ENCODE measurements at regions not wholly inside any gene's neighbourhood (a gene's known extent, or its start where the extent isn't known, plus 50 kb on each side); places are given as distances from the start of the nearest gene placed in this dataset.

DNA sequence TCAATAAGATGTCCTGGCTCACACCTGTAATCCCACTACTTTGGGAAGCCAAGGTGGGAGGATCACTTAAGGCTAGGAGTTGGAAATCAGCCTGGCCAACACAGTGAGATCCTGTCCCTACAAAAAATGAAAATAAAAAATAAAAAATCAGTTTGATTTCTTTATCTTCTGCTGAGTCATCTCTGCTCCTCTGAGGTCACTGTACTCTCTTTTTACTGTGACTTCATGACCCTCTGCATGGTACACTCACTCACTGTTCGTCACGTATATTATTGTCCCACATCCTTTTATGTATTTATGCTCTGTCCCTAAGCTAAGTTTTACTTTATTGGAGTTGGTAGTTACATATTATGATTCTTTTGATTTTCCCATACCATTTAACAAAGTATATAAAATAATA is 333.3 kb downstream of the PCDH7 start:
- H3K9me3 Mint-ChIP-seq (ENCODE audit: unreplicated experiment): no peaks in the 10 kb centered on the region
- no peak overlapping the region for H3K4me3 Mint-ChIP-seq (ENCODE audit: unreplicated experiment)
- no peak for DNase-seq (ENCODE audit: unreplicated experiment)
- H3K36me3 Mint-ChIP-seq (ENCODE audit: insufficient read depth, unreplicated experiment): no peaks in the 10 kb centered on the region
- no peaks in the 10 kb centered on the region for H3K4me1 Mint-ChIP-seq (ENCODE audit: insufficient read depth, unreplicated experiment)
- no peaks in the 10 kb centered on the region for H3K27me3 Mint-ChIP-seq (ENCODE audit: insufficient read depth, unreplicated experiment)
- ChIA-PET CTCF (interaction anchor here (0.7 to 2.4 kb wide), 2 partner anchors 8 to 290 kb away, joined by 4 to 10 read pairs; no protein-coding TSS in a partner anchor), POLR2A (no interaction called here)
- no TSS peak for BruUV-seq (replicated peaks)
- H3K27ac Mint-ChIP-seq (ENCODE audit: low read depth, unreplicated experiment): no peak overlapping the region
- intact Hi-C loops (cut with micrococcal nuclease): no loop called here
- TF ChIP-seq, protein P1, sequence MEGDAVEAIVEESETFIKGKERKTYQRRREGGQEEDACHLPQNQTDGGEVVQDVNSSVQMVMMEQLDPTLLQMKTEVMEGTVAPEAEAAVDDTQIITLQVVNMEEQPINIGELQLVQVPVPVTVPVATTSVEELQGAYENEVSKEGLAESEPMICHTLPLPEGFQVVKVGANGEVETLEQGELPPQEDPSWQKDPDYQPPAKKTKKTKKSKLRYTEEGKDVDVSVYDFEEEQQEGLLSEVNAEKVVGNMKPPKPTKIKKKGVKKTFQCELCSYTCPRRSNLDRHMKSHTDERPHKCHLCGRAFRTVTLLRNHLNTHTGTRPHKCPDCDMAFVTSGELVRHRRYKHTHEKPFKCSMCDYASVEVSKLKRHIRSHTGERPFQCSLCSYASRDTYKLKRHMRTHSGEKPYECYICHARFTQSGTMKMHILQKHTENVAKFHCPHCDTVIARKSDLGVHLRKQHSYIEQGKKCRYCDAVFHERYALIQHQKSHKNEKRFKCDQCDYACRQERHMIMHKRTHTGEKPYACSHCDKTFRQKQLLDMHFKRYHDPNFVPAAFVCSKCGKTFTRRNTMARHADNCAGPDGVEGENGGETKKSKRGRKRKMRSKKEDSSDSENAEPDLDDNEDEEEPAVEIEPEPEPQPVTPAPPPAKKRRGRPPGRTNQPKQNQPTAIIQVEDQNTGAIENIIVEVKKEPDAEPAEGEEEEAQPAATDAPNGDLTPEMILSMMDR (IDR thresholded peaks at IDR 0.05; ENCODE audit: unreplicated experiment): no peak

DNA sequence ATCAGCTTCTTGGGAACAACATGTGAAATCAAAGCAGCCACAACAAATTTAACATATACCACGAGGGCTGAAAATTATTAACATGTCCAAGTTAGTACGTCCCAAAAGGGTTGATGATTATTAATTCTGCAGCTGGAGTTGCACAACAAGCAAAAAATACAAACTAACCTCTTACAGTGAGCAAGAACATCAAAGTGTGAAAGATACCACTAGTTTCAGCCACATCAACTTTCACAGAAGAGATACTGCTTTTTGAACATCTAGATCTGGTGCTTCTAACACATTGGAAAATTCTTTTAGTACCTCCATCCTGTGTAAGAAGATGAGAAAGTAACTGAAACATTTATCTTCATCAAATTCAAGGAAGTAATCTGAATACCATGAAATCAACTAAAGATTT is 334.1 kb downstream of the PCDH7 start:
- no peak overlapping the region for H3K27ac Mint-ChIP-seq (ENCODE audit: low read depth, unreplicated experiment)
- ChIA-PET POLR2A (no interaction called here), CTCF (interaction anchor here (0.6 to 2.4 kb wide), 2 partner anchors 9 to 285 kb away, joined by 3 to 10 read pairs; no protein-coding TSS in a partner anchor)
- no peaks in the 10 kb centered on the region for H3K9me3 Mint-ChIP-seq (ENCODE audit: unreplicated experiment)
- no peak for DNase-seq (ENCODE audit: unreplicated experiment)
- no TSS peak for BruUV-seq (replicated peaks)
- intact Hi-C loops (cut with micrococcal nuclease): no loop called here
- H3K27me3 Mint-ChIP-seq (ENCODE audit: insufficient read depth, unreplicated experiment): no peaks in the 10 kb centered on the region
- H3K4me1 Mint-ChIP-seq (ENCODE audit: insufficient read depth, unreplicated experiment): no peaks in the 10 kb centered on the region
- no peaks in the 10 kb centered on the region for H3K36me3 Mint-ChIP-seq (ENCODE audit: insufficient read depth, unreplicated experiment)
- H3K4me3 Mint-ChIP-seq (ENCODE audit: unreplicated experiment): no peak overlapping the region
- TF ChIP-seq, protein P1 (IDR thresholded peaks at IDR 0.05; ENCODE audit: unreplicated experiment): no peak

DNA sequence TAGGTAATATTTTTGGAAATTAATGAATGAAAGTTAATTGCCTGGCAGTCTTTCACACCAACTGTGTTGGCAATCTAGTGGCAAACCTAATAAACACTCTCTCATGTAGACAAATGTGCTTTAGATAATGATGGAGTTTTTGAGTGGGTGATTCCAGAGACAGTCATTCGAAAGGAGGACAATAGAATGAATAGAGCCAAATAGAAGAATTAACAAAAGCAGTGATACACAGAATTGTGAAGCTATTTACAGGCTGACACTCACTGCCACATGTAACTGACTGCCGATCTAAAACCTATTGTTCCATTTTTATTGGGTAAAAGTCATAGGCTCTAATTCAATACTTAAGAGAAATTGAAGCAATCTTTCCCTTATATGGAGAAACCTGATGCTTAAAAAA is 338.5 kb downstream of the PCDH7 start:
- Mint-ChIP-seq H3K36me3 (ENCODE audit: insufficient read depth, unreplicated experiment) (no peaks in the 10 kb centered on the region), H3K4me1 (ENCODE audit: insufficient read depth, unreplicated experiment) (no peaks in the 10 kb centered on the region), H3K4me3 (ENCODE audit: unreplicated experiment) (no peak overlapping the region), H3K27ac (ENCODE audit: low read depth, unreplicated experiment) (no peak overlapping the region), H3K9me3 (ENCODE audit: unreplicated experiment) (no peaks in the 10 kb centered on the region), H3K27me3 (ENCODE audit: insufficient read depth, unreplicated experiment) (no peaks in the 10 kb centered on the region)
- no TSS peak for BruUV-seq (replicated peaks)
- POLR2A ChIA-PET: no interaction called here
- DNase-seq (ENCODE audit: unreplicated experiment): no peak
- TF ChIP-seq, protein P1 (IDR thresholded peaks at IDR 0.05; ENCODE audit: unreplicated experiment): no peak
- intact Hi-C loops (cut with micrococcal nuclease): no loop called here
- CTCF ChIA-PET: no interaction called here

DNA sequence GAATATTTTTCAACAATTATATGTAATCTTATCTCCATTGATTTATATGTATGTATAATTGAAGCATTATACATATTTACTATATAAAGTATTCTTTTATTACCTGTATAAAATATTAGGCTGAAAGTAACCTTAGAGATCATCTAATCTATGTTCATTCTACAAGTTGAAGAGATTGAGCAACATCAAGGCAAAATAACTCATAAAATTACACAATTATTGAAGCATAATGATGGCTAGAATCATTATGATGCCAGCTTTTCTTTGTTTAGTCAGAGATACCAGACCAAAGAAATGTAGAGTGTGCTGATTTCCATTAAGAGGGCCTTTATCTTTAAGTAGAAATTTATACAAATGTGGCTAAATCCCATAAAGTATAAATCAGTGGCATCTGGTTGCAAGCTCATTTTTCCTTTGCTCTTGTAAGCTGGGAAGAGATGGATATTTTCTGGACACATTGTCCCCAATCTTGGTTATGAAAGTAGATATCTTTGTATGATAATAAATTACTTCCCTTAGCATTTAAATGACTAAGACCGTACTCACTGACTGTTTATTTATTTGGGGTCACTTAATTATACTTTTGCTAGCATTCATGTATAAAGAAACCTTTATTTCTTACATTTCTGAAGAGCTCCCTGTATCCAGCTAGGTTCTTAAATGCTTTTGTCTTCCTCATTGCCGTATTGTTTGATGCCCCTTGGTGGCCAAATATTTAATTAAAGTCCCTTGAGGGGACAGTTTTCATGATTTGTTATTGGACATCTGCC is 339.8 kb downstream of the PCDH7 start:
- no peaks in the 10 kb centered on the region for H3K4me1 Mint-ChIP-seq (ENCODE audit: insufficient read depth, unreplicated experiment)
- H3K4me3 Mint-ChIP-seq (ENCODE audit: unreplicated experiment): no peak overlapping the region
- DNase-seq (ENCODE audit: unreplicated experiment): peak; percentile 30
- no TSS peak for BruUV-seq (replicated peaks)
- intact Hi-C loops (cut with micrococcal nuclease): no loop called here
- H3K9me3 Mint-ChIP-seq (ENCODE audit: unreplicated experiment): no peaks in the 10 kb centered on the region
- ChIA-PET POLR2A (no interaction called here), CTCF (interaction anchor here (0.6 kb wide), 1 partner anchor 18 kb away, joined by 4 read pairs; no protein-coding TSS in a partner anchor)
- H3K27ac Mint-ChIP-seq (ENCODE audit: low read depth, unreplicated experiment): no peak overlapping the region
- H3K27me3 Mint-ChIP-seq (ENCODE audit: insufficient read depth, unreplicated experiment): no peaks in the 10 kb centered on the region
- TF ChIP-seq, protein P1 (IDR thresholded peaks at IDR 0.05; ENCODE audit: unreplicated experiment): no peak
- H3K36me3 Mint-ChIP-seq (ENCODE audit: insufficient read depth, unreplicated experiment): no peaks in the 10 kb centered on the region

Measured in MCF 10A (cell line).